ENCODE measurements at regions not wholly inside any gene's neighbourhood (a gene's known extent, or its start where the extent isn't known, plus 50 kb on each side); places are given as distances from the start of the nearest gene placed in this dataset.

- TF ChIP-seq CTCF (IDR thresholded peaks at IDR 0.05) (no peak), POLR2A (IDR thresholded peaks at IDR 0.05) (no peak)
Observed at GRCh38 chrX:138157850-138158249, 553.7 kb downstream of the FGF13 start.
